A673 (cell line): ENCODE measurements at regions not wholly inside any gene's neighbourhood (a gene's known extent, or its start where the extent isn't known, plus 50 kb on each side); places are given as distances from the start of the nearest gene placed in this dataset.

Experiments
- BruUV-seq: library from RNA; stranded (reverse); fragments of 400-500 nt; replicated peaks from 2 replicates; lab custom pipeline; 2021; lab: Mats Ljungman, UMichigan
- CTCF ChIA-PET: fragments of 300-600 bp; sonication (Branson Sonifier 250); formaldehyde crosslinking; loops from one replicate; lab custom pipeline; 2022; ENCODE audit warnings: antibody characterized with exemption; lab: Charles Lee
- POLR2A ChIA-PET: fragments of 300-600 bp; sonication (Branson Sonifier 250); formaldehyde crosslinking; loops from one replicate; lab custom pipeline; 2022; ENCODE audit warnings: antibody characterized with exemption; ENCODE audit not compliant: low non-redundant PET; lab: Charles Lee
- DNase-seq: peaks from one replicate; pipeline ENCODE4 v3.0.0-alpha.2; 2015; ENCODE audit warnings: low spot score
- H3K27ac ChIP-seq: fragments of 200-600 bp; sonication (generic); 2 replicates; pipeline ENCODE4 v1.5.1; 2016; ENCODE audit warnings: mixed run types, low read depth, mild to moderate bottlenecking, mixed read lengths, antibody characterized with exemption, low read length; ENCODE audit not compliant: poor library complexity, severe bottlenecking
- H3K27me3 ChIP-seq: fragments of 200-600 bp; sonication (generic); replicated peaks from 2 replicates; pipeline ENCODE4 v1.6.1; 2017; ENCODE audit warnings: mixed run types, low read depth, mild to moderate bottlenecking, mixed read lengths, antibody characterized with exemption, low read length; ENCODE audit not compliant: insufficient read depth, poor library complexity
- H3K36me3 ChIP-seq: fragments of 200-600 bp; sonication (generic); 2 replicates; pipeline ENCODE4 v1.6.1; 2016; ENCODE audit warnings: mixed run types, mild to moderate bottlenecking, mixed read lengths, antibody characterized with exemption, low read length; ENCODE audit not compliant: insufficient read depth, poor library complexity, severe bottlenecking
- H3K4me1 ChIP-seq: fragments of 200-600 bp; sonication (generic); 2 replicates; pipeline ENCODE4 v1.6.1; 2017; ENCODE audit warnings: mixed run types, mild to moderate bottlenecking, mixed read lengths, antibody characterized with exemption, low read length; ENCODE audit not compliant: insufficient read depth, poor library complexity, severe bottlenecking
- H3K4me3 ChIP-seq: fragments of 200-600 bp; sonication (generic); 2 replicates; pipeline ENCODE4 v1.5.1; 2016; ENCODE audit warnings: low read depth, mixed run types, mild to moderate bottlenecking, mixed read lengths, low read length; ENCODE audit not compliant: poor library complexity, severe bottlenecking
- H3K9me3 ChIP-seq: fragments of 200-600 bp; sonication (generic); 2 replicates; pipeline ENCODE4 v1.6.1; 2016; ENCODE audit warnings: mixed run types, low read depth, mild to moderate bottlenecking, mixed read lengths, antibody characterized with exemption, low read length; ENCODE audit not compliant: poor library complexity, severe bottlenecking
- EZH2 ChIP-seq: fragments of 200-600 bp; sonication (generic); IDR thresholded peaks from 2 replicates; pipeline ENCODE4 v1.6.1; 2017; ENCODE audit warnings: borderline replicate concordance, low read depth, mild to moderate bottlenecking, mixed read lengths, antibody characterized with exemption, low read length; ENCODE audit not compliant: poor library complexity, severe bottlenecking
- intact Hi-C: fragments of 100-400 bp; cut with micrococcal nuclease; formaldehyde crosslinking; loops from one replicate; pipeline ENCODE4 v1.10.0; 2022; ENCODE audit not compliant: unreplicated experiment
- TF ChIP-seq, protein P1 (sequence below): fragments of 300-800, 200-600 bp; sonication (generic); conservative IDR thresholded peaks from 2 replicates; pipeline ENCODE4 v1.5.1; 2017; ENCODE audit warnings: low read depth, mild to moderate bottlenecking, antibody characterized with exemption, low read length, moderate library complexity, mixed read lengths

DNA sequence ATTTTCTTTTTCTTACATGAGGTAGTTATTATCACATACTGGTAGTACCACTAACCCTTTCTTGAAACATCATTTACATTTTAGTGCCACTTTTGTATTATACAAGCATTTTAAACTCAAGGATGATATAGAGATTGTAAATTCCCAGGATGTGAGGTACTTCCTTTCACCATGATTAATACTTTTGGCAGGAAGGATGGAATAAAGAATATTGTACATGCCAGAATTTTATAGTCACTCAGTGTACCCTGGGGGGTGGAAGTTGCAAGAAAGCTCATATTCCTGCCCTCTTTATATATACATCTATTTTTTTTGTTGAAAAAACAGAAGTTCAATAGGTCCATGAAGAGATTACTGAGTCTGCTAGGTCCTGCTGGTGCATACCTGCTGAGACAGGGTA, 141.0 kb upstream of the PLSCR5 start:
- intact Hi-C loops: loop anchor here (2.0 to 10.0 kb wide), 6 partner anchors 59 to 1331 kb away; no protein-coding TSS in a partner anchor
- peak; percentile 97 for DNase-seq
- H3K36me3 ChIP-seq: no peaks in the 10 kb centered on the region
- TF ChIP-seq EZH2: no peak
- TF ChIP-seq, protein P1, sequence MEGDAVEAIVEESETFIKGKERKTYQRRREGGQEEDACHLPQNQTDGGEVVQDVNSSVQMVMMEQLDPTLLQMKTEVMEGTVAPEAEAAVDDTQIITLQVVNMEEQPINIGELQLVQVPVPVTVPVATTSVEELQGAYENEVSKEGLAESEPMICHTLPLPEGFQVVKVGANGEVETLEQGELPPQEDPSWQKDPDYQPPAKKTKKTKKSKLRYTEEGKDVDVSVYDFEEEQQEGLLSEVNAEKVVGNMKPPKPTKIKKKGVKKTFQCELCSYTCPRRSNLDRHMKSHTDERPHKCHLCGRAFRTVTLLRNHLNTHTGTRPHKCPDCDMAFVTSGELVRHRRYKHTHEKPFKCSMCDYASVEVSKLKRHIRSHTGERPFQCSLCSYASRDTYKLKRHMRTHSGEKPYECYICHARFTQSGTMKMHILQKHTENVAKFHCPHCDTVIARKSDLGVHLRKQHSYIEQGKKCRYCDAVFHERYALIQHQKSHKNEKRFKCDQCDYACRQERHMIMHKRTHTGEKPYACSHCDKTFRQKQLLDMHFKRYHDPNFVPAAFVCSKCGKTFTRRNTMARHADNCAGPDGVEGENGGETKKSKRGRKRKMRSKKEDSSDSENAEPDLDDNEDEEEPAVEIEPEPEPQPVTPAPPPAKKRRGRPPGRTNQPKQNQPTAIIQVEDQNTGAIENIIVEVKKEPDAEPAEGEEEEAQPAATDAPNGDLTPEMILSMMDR: no peak
- BruUV-seq: no TSS peak
- H3K4me1 ChIP-seq: peaks cover 37% of the 10 kb centered on the region
- ChIA-PET POLR2A (no interaction called here), CTCF (interaction anchor here (0.8 to 1.5 kb wide), 2 partner anchors 374 to 615 kb away, joined by 3 to 6 read pairs; no protein-coding TSS in a partner anchor)
- peak overlapping the region; percentile 51 for H3K27ac ChIP-seq
- H3K27me3 ChIP-seq: no peaks in the 10 kb centered on the region
- H3K9me3 ChIP-seq: peaks cover 4% of the 10 kb centered on the region
- no peak overlapping the region for H3K4me3 ChIP-seq

DNA sequence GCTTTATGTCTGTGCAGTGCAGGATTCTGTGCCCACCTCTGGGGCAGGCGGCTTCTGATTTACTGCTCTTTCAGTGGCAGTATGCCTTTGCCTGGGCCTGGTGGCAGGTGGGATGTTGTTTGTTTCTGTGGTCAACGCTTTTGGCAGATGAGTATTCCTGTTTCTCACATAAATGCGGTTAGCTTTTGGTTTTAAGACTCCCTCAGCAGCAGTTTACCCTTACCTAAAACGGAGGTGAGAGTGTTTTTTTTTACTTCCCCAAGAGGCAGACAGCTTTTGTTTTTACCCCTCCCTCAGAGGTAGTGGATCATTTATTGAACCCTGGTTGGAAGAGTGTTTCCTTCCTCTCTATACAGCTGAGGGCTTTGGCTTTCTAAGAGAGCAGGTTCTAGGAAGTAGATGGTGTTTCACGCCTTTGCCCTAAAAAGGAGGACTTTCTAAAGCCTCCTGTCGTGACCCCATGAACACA, 134.1 kb upstream of the PLSCR5 start:
- H3K4me1 ChIP-seq: peaks cover 4% of the 10 kb centered on the region
- no peaks in the 10 kb centered on the region for H3K36me3 ChIP-seq
- CTCF ChIA-PET: no interaction called here
- POLR2A ChIA-PET: no interaction called here
- no peak overlapping the region for H3K27ac ChIP-seq
- H3K4me3 ChIP-seq: no peak overlapping the region
- no peaks in the 10 kb centered on the region for H3K27me3 ChIP-seq
- intact Hi-C loops: no loop called here
- peaks cover 11% of the 10 kb centered on the region for H3K9me3 ChIP-seq
- TF ChIP-seq, protein P1: no peak
- TF ChIP-seq EZH2: no peak
- no TSS peak for BruUV-seq
- DNase-seq: no peak

DNA sequence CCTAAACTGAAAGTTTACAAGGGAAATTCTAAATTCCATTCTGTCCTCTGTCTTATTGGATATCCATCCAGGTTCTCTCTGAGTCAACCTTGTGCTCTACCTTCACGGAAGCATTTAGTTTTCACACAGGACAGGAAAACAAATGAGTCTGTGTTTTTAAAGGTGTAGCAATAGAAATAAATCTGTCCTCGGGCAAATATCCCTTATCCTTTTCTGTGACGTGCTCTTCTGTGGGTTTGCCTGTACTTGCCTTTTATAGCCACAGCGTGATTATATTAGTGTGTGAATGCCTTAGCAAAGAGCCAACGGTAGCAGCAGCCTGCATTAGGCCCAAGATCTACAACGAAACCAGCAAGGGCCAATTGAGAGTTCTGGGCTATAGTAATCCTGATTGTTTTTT, 127.2 kb upstream of the PLSCR5 start:
- Histone ChIP-seq H3K27me3 (no peaks in the 10 kb centered on the region), H3K27ac (no peak overlapping the region), H3K36me3 (no peaks in the 10 kb centered on the region), H3K4me1 (no peaks in the 10 kb centered on the region), H3K9me3 (no peaks in the 10 kb centered on the region), H3K4me3 (no peak overlapping the region)
- DNase-seq: no peak
- no peak for TF ChIP-seq EZH2
- TF ChIP-seq, protein P1: no peak
- POLR2A ChIA-PET: no interaction called here
- intact Hi-C loops: no loop called here
- CTCF ChIA-PET: no interaction called here
- no TSS peak for BruUV-seq
